Fibroblast of skin of left quadriceps (primary cell): ENCODE measurements at regions not wholly inside any gene's neighbourhood (a gene's known extent, or its start where the extent isn't known, plus 50 kb on each side); places are given as distances from the start of the nearest gene placed in this dataset.
A peak's percentile ranks its signal among the peaks of the same experiment; 100 is the strongest.

Experiments
- DNase-seq, 2 experiments: peaks; one replicate each; pipeline ENCODE4 v3.0.0-alpha.2; 2013; ENCODE audit warnings: low read depth in 2 of 2

DNA sequence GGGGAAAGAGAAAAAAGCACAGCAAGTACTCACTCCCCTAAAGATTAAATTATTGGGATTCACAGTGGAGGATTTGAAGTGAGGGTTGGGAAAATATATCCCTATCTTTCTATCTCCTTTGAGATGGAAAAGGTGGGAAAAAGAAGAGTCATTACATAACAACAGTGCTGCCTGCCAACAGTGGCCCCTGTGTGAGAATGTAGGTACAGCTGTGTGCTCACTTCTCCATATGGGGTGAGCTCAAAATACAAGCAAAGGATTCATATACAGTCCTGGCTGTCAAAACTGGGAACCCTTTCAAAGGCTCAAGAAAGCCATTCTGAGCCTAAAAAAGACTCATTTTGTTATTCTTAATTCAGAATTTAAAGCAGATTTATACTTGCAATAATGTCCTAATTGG is 458.5 kb downstream of the GPAM start:
- no peak for DNase-seq

DNA sequence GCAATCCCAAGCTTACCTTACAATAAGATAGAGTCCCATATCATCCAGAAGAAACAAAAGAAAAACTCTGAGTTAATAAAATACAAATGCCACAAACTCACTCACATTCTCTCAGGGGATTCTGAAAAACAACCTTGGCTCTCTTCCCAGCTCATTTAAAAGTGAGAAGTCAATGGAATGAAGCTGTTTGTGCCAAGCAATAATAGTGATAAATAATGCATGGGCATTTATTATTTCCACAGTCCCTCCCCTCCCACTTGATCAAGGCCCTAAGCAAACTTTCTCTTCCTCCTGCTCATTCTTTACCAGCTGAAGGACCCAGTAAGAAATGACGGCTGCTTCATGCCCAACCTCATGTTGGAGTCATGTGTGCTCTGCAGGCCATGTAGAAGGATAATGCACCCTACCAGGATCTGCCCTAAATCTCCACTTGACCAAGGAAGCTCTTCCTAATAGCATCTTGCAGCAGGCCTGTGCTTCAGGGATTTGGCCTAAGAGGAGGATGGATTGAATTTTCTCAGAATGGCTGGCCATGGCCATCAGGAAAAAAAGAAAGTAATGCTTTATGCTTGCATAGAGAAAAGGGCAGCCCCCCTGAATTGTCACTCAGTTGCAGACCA is 451.3 kb downstream of the GPAM start:
- DNase-seq, result no peak

DNA sequence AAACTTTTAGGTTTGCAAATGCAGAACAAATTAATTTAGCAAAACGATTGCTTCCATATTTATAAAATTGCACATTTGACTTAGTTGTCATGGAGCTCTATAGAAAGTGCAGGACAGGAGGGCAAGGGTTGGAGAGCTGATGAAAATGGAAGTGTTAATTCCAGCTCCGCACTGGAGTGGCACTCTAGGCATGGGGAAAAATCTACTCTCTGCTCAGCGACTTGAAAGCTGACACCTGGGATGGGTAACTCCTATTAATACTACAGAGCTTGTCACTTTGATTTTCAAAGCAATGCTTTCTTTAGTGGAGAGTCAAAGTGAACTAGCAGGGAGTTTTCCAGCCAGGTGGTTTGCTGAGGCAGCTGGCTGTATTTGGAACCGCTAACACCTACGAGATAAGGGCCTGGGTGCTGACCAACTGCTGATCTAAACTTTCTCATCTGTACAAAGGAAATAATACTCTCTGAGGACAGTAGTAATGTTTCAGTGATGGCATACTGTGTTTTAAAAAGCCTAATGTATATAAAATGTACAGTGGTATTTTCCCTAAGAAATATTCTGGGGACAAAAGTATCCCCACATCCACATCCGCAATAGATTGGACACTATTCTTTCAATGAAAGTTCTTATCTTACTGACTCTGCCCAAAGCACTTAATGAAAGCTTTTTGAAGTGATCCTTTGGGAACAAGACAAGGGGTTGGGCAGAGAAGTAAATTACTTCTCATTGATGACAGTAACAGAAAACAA is 444.3 kb downstream of the GPAM start:
- no peak for DNase-seq

DNA sequence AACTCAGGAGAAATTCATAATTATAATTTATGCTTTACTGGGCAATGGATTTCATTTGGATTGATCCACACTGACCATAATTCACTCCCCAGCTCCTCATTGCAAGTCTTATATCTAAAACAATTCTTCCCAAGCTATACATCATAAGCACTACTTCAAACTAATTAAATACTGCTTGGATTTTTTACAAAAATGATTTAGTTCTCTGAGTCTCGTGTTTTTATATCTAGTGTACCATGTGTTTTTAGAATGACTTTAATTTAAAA is 443.8 kb downstream of the GPAM start:
- DNase-seq, result no peak

DNA sequence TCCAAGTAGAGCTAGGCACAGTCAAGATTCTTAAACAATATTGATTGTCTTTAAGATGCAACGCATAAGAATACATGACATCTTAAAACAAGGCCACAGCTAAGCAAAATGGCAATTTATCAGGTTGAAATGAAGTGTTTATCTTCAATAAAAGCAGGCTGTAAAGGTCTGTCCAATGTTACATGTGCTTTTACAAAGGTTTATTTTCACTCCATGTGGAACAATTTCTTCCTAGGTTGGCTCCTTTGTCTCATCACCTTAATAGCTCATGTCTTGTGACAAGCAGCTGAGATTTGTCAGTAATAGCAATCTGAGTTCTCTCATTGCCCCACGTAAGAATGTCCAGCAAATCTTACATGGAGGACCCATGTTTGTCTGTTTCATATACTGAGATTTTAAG is 437.6 kb downstream of the GPAM start:
- no peak for DNase-seq

DNA sequence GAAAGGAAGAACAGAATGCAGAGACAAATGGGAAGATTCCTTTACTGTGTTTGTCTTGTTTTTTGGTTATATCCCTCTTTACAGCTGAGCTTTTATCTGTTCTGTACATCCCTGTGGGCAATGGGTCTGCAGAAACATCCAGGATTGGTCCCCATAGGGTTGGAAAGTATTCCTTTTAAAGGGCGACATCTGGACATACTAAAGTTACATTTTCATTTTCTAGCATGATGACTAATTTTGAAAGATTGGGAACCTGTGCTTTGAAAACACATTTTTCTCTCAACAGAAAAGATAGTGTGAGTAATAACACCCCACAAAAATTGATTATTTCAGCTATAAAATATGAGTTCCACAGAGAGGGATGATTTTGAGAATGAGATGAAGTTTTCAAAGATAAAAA is 435.8 kb downstream of the GPAM start:
- DNase-seq, result peak; percentile 24 to 32

DNA sequence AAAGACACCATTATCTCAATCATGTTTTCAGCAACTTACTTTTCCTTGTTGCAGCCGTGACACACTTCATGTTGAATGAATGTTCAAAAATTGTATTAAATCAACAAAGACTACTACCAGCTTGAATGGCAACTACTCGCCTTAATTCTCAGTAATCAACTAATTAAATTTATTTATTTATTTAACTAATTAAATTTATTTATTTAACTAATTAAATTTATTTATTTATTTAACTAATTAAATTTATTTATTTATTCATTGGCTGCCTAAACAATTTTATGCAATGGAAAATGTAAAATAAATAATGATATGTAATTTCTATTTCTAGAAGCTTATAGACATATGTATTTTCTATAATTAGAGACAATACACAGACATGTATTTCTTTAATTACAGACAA is 435.4 kb downstream of the GPAM start:
- no peak for DNase-seq

DNA sequence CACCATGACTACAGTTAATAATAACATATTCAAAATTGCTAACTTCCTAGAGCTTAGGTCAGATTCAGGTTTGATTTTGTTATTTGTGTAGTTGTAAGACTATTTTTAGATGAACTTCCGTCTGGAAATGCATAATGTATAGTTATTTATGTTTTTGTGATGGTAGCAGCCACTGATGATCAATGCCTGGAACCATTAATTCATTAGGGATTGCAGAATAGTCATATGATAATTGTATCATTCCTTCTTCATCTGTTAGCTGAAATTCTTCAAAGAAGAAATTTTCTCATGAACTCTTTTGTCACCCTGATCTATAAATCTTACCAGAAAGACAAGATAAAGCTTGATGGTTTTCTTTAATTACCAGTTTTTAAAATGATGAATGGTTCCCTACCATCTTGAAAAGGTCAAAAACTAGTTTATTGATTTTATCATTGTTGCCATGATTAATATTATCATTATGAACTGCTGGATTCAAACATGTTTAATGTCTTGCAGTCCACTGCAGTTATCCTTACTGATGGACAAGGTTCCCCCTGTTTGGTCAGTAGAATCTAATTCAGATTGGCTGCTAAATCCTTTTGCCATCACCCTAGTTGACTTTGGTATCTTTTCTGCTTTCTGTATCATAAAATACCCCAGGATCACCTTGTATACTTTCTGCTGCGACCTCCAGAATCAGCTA is 433.3 kb downstream of the GPAM start:
- no peak for DNase-seq

DNA sequence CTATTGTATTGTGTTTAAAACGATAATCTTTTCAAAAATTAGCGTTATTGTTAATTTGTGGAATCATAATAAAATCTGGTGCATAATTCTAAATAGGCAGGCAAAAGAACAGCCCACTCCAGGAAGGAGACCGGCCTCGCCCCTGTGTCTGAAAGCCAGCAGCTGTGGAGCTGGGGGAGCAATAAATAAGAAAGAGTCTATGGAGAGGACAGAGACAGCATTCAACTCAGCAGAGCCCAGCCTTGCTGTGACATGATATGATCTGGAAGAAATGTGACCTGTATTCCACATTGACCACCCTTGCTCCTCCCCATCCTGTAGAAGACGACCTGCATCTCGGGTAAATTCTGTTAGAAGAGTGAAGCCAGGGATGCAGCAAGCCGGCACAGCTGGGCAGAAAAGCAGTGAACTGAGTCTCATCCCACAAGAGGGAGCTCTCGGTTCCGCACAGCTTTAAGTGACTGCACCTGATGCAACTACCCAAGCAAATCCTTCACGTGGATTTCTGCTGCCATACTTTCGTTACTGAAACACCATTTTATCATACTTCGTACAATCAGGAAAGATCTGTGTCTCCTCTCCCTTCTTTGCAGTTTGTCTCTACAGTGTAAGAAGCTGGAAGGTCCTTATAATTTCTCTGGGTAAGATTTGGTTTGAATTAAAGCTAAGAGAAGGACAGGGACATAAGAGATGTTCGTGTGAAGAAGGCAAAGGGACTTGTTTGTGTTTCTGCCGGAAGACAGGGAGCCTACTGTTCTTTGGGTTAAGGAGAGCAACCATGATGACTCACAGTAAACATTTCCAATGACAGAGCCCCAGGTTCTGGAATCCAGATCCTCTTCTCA is 427.1 kb downstream of the GPAM start:
- peak; percentile 12 to 19 for DNase-seq

DNA sequence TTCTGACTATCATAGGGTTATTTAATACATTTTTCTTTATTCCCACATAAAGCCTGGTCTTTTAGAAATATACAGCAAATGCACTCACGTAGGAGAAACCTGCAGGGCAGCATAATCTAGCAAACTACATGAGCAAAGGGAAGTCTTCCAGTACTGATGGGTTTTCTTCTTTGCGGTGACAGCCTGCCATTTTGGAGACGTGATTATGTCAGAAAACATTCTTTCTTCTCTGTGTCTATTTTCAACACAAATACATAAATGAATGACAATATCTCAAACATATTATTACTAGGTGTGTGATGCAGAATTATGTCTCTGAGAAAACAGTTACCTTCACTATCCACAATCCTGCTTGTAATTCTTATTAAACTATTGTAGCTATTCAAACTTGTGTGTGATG is 425.0 kb downstream of the GPAM start:
- no peak for DNase-seq

DNA sequence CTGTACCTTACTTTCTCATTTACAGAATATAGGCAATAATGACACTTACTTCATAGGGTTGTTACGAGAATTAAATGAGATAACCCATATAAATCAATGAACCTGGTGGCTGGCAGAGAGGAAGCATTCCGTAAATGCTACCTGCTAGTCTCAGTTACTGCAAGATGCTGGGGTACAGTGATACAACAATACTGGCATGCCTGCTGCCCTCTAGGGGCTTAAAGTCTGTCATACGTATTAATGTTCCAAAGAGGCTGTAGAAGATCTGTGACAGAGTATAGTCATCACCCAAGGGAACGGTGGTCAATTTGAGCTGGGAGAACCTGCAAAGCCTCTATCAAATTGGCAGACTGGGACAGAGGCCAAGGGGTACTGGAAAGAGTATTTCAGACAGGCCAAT is 421.5 kb downstream of the GPAM start:
- DNase-seq, result no peak

DNA sequence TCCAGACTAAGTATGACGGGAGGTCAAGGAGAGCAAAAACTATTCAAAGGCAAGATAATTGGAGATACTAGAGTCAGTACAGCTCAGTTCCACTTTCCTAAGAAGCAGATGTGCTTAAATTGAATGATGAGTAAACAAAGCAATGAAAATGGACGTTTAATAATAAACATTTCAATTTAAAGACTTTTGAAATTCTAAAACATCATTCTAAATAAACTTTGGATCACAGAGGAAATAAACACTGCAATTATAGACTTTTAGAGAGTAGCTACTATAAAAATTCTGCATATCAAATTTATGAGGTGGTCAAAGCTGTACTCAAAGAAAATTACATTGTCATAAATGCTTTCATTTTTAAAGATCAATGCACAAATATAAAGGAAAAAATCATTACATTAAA is 418.3 kb downstream of the GPAM start:
- DNase-seq, result no peak

DNA sequence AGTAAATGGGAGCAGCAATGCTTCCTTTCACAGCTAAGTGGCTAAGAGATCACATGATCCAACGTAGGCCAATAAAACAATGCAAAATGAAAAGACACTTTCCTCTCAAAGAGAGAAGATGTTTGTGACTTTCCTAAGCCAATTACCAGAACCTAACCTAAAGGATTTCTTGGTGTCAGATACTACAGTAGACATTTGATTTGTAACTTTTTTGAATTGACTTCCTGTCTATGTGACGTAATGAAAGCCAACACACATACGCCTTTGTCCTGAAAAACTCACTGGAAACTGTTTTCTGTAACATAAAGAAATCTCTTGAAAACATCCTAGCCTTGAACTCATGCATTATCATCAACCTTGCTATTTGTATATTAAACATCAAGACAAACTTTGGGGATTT is 417.1 kb downstream of the GPAM start:
- DNase-seq, result no peak

DNA sequence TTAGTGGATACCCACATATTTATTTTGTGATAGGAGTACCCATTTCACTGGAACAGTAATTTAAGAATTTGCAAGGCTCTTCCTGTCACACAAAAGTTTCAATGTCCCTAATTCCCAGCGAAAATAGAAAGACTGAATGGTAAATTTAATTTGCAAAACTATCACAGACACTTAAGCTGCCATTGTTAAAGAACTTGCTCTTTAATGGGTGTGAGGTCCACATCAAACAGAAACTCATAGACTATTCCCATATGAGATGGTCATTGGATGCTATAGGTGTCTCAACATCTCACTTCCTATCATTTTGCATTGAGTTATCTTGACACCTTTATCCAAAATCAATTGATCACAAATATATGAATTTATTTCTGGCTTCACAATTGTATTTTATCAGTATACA is 415.9 kb downstream of the GPAM start:
- no peak for DNase-seq

DNA sequence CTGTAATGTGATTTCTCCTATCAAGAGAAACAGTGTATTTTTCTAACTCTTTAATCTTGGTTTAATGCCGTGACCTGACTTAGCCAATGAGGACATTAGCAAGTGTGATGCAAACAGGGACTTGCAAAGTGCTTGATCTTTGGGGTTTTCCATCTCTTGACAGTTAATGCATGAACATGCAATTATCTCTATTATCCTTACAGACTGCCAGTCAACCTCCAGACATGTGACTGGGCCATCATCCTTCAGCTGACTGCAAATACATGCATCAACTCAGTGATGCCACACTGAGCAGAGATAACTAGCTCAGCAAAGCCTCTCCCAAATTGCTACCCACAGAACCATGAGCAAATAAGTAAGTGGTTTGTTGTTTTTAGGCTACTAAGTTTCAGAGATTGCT is 409.6 kb downstream of the GPAM start:
- DNase-seq, result no peak

DNA sequence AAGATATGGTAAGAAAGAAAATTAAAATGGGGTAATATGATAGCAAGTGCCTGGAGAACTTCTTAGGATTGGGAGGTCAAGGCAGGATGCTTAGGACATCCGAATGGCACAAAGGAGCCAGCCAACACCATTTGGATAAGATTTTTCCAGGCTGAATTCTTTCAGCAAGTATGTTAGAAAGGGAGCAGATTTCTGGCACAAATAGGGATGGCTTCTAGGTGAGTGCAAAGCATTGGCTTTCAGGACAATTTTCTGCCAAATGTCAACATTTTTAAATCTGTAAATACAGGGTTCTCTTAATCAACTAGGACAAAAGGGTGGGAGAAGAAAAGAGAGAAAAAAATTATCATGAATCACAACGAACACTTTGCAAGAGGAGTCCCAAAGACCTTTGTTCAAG is 409.1 kb downstream of the GPAM start:
- no peak for DNase-seq

DNA sequence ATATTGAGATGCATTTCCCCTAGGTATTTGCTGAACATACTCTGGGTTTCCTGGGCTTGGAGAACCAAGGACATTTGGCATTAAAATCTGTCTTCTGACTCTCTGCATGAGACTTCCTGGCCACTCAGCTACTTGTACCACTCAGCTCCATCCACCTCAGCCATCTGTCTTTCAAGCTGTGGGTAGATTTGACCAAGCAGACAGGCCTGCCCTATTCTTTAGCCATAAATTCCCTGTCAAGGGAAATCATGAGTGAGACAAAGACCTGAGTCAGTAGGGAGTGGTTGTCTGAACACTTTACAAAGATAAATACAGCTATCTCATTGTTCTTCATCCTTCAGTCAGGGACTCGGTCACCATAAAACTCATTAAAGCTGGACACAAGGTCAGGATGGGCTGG is 399.1 kb downstream of the GPAM start:
- DNase-seq, result no peak

DNA sequence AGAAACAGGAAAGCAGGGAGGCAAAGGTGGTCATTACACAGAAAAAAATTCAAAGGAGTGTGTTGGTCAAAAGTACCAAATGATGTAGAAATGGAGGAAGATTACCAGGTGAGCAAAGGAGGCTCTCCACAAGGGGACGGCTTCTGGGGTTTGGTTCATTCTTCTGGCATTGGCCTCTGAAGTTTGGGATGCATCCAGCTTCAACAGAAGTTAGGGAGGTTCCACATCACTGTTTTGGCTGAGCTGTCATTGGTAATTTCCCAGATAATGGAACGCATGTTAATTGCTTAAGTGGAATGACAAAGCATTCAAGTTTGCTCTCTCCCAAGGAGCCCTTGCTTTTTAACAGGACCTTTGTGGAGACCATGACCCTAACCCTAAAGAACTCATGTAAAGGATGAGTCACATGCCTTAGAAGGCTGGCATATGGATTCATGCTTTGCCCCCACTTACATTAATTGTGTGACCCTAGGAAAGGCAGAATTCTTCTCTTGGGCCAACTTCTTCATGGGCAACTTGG is 398.6 kb downstream of the GPAM start:
- no peak for DNase-seq

DNA sequence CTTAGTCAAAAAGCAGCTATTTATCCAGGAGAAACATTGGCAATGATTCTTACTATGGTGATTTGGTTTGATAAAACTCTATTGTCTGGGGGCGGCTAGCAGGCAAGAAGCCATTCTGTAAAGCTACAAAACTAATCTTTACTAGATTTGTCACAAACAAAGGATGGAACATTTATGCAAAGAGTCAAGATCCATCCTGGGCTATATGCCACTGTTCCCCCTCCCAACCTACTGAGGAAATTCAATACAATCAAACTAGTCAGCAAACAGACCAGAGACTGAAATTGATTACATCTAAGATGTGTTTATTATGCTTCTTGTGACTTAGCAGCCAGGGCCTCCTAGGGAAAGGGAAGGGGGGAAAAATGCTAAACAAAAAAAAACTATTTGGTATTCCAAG is 397.6 kb downstream of the GPAM start:
- no peak for DNase-seq

DNA sequence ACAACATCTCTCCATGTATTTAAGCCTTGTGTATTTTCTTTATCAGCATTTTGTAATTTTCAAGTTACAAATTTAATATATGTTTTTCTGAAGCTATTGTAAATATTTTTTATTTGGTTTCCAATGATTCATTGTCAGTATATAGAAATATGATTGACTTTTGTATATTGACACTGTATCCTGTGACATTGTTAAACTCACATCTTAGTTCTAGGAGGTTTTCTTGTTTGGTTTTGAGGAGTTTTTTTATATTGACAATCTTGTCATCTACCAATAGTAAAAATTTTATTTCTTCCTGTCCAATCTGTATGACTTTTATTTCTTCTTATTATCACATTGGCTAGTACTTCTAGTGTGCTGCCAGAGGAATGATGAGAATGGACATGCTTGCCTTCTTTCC is 393.7 kb downstream of the GPAM start:
- DNase-seq, result no peak

DNA sequence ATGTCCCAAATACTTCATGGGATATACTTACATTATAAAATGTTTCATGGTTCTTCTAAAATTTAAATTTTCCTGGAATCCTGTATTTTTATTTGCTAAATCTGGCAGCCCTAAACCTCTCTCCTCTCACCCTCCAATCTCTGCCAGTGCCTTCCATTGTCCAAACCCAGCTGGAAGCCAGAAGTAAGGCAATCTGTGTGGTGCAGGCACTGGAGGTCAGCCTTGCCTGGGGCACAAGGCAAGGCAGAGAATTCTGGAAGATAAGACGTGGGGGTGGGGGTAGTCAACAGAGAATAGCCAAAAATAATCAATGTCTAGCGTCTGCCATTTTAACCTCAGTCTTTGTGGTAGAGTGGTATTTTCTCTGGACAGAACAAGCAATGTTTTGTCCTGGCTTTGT is 381.7 kb downstream of the GPAM start:
- no peak for DNase-seq

DNA sequence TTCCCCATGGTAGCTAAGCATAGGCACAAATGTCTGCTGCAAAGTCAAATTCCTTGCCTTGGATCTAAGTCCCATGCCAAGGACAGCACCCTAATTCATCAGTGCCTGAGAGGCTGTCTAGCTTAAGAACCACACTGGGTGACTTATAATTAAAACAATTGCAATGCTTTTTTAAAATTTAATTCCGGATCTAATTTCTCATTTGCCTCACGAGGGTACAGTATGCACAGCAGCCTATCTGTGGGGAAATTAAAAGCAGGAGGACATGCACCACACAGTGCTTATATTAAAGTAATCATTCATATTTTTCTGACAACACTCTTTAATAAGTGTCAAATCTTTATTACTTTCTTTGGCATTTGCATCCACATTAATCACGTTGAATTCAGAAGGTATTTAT is 378.8 kb downstream of the GPAM start:
- no peak for DNase-seq
